ENCODE measurements at regions not wholly inside any gene's neighbourhood (a gene's known extent, or its start where the extent isn't known, plus 50 kb on each side); places are given as distances from the start of the nearest gene placed in this dataset.

DNA sequence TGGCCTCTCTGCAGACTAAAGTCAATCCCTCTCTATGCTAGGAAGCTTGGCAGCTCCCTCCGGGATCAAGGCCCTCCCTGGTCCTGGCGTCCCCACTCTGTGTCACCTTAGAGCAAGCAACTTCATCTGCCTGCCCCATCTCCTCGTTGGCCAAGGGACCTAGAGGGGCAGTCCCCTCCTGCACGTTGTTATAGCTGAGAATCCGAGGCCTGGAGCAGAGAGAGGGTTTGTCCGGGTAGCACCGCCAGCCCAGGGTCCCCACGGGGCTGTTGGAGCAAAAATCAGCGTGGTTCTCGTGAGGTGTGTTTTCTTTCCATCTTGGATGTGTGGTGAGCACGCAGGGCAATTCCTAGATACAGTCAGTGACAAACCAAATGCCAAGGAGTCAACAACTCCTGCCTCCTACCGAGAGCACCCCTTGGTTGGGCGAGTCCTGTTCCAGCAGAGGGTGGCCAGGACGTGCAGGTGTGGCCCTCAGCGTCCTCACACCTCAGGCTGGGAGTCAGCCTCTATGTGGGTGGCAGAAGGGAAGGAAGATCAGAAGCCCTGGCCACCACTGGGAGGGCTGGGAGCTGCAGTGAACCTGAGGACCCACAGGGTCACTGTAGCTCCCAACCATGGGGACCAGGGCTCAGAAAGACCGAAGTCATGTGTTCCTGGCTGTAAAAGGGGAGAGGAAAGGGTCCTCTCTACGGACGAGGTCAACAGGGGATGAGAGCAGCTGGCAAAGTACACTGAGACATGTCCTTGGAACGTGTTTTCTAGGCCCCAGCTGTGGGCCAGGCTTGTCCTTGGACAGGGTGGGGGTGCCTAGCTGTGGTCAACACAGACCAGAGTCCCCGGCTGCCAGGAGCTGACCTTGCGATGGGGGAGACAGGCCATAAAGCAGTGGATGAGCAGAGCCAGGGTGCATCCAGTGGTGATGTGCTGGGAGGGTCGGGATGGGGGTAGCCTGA lies 85.6 kb upstream of the CIBAR2 start (continued):
- TF ChIP-seq NPAS2 (CRISPR knock-in tag; IDR thresholded peaks at IDR 0.05; ENCODE audit: borderline replicate concordance) (no peak), SMARCE1 (IDR thresholded peaks at IDR 0.05; ENCODE audit: borderline replicate concordance) (no peak), BCL6 (CRISPR knock-in tag; IDR thresholded peaks at IDR 0.05) (peak; percentile 88), ZNF234 (CRISPR knock-in tag; conservative IDR thresholded peaks at IDR 0.05) (peak; percentile 71; the same call in 1 of the 2 replicates), ZSCAN29 (CRISPR knock-in tag; conservative IDR thresholded peaks at IDR 0.05) (peak; percentile 81; the same call in 1 of the 2 replicates), ZNF746 (CRISPR knock-in tag; IDR thresholded peaks at IDR 0.05) (peak; percentile 91; the same call in 1 of the 2 replicates), RNF2 (conservative IDR thresholded peaks at IDR 0.05; ENCODE audit: low read depth) (peak; percentile 70), SMARCC2 (IDR thresholded peaks at IDR 0.05) (no peak), AKAP8 (CRISPR knock-in tag; IDR thresholded peaks at IDR 0.05) (peak; percentile 71; the same call in 1 of the 2 replicates), ZMYM2 (CRISPR knock-in tag; IDR thresholded peaks at IDR 0.05) (no peak), ZNF543 (CRISPR knock-in tag; IDR thresholded peaks at IDR 0.05) (peak; percentile 84), ZNF205 (CRISPR knock-in tag; IDR thresholded peaks at IDR 0.05) (peak; percentile 92), SMAD3 (CRISPR knock-in tag; IDR thresholded peaks at IDR 0.05) (peak; percentile 61; the same call in 1 of the 2 replicates)
- TF ChIP-seq, protein P1, sequence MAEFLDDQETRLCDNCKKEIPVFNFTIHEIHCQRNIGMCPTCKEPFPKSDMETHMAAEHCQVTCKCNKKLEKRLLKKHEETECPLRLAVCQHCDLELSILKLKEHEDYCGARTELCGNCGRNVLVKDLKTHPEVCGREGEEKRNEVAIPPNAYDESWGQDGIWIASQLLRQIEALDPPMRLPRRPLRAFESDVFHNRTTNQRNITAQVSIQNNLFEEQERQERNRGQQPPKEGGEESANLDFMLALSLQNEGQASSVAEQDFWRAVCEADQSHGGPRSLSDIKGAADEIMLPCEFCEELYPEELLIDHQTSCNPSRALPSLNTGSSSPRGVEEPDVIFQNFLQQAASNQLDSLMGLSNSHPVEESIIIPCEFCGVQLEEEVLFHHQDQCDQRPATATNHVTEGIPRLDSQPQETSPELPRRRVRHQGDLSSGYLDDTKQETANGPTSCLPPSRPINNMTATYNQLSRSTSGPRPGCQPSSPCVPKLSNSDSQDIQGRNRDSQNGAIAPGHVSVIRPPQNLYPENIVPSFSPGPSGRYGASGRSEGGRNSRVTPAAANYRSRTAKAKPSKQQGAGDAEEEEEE (CRISPR knock-in tag; IDR thresholded peaks at IDR 0.05; ENCODE audit: borderline replicate concordance): 0 out of 2 replicates have a peak, but pooled peaks have one; percentile 88
